Endodermal cell (in vitro differentiated cells): ENCODE measurements at regions not wholly inside any gene's neighbourhood (a gene's known extent, or its start where the extent isn't known, plus 50 kb on each side); places are given as distances from the start of the nearest gene placed in this dataset.

Experiments
- DNase-seq: peaks from one replicate; pipeline ENCODE4 v3.0.0-alpha.2; 2017
- H3K27ac ChIP-seq: 2 replicates; pipeline ENCODE4 v1.5.1; 2013; ENCODE audit warnings: mild to moderate bottlenecking, low read depth, low read length, moderate library complexity
- H3K27me3 ChIP-seq: 2 replicates; pipeline ENCODE4 v1.6.1; 2013; ENCODE audit warnings: mild to moderate bottlenecking, low read length, moderate library complexity; ENCODE audit not compliant: insufficient read depth, control insufficient read depth, poor library complexity, severe bottlenecking
- H3K36me3 ChIP-seq: 2 replicates; pipeline ENCODE4 v1.7.0; 2013; ENCODE audit warnings: mild to moderate bottlenecking, low read length, moderate library complexity; ENCODE audit not compliant: control insufficient read depth, insufficient read depth
- H3K4me1 ChIP-seq: one replicate; pipeline ENCODE4 v1.7.0; 2013; ENCODE audit warnings: low read length; ENCODE audit not compliant: control insufficient read depth, insufficient read depth
- H3K4me3 ChIP-seq: 2 replicates; pipeline ENCODE4 v1.5.1; 2013; ENCODE audit warnings: mild to moderate bottlenecking, low read length, moderate library complexity
- H3K9ac ChIP-seq: 2 replicates; pipeline ENCODE4 v1.6.1; 2013; ENCODE audit warnings: mild to moderate bottlenecking, low read length, moderate library complexity; ENCODE audit not compliant: poor library complexity, severe bottlenecking; ENCODE audit errors: extremely low read depth
- H3K9me3 ChIP-seq: 2 replicates; pipeline ENCODE4 v1.6.1; 2013; ENCODE audit warnings: mild to moderate bottlenecking, low read length, moderate library complexity; ENCODE audit not compliant: control insufficient read depth
- H3K27ac Mint-ChIP-seq: 2 replicates; pipeline ENCODE4 v1.8.0; 2020; ENCODE audit warnings: mixed read lengths
- H3K27me3 Mint-ChIP-seq: 2 replicates; pipeline ENCODE4 v1.8.0; 2021; ENCODE audit warnings: mild to moderate bottlenecking, mixed read lengths; ENCODE audit not compliant: insufficient read depth
- H3K36me3 Mint-ChIP-seq: 2 replicates; pipeline ENCODE4 v1.8.0; 2020; ENCODE audit warnings: low read depth, mixed read lengths
- H3K4me1 Mint-ChIP-seq: 2 replicates; pipeline ENCODE4 v1.8.0; 2020; ENCODE audit warnings: mixed read lengths
- H3K4me3 Mint-ChIP-seq: 2 replicates; pipeline ENCODE4 v1.8.0; 2020; ENCODE audit warnings: mild to moderate bottlenecking, moderate library complexity, mixed read lengths
- H3K9me3 Mint-ChIP-seq: 2 replicates; pipeline ENCODE4 v1.8.0; 2020; ENCODE audit warnings: mild to moderate bottlenecking, mixed read lengths
- WGBS, 2 experiments: methylation state at CpG; one replicate each; pipeline versions ENCODE4 v1.1.5 to v1.1.7; 2013; ENCODE audit warnings: missing lambda C conversion rate in 2 of 2, mixed read lengths in 1 of 2; ENCODE audit not compliant: insufficient coverage in 1 of 2, insufficient read length in 1 of 2; 5-methylcytosine and 5-hydroxymethylcytosine counted together
- TF ChIP-seq, protein P1 (sequence below): fragments of 200-600 bp; sonication (generic); conservative IDR thresholded peaks from 2 replicates; pipeline ENCODE4 v1.5.0; 2021; ENCODE audit warnings: antibody characterized with exemption, mild to moderate bottlenecking

GRCh38 chr18:33918571-33918970 lies 306.1 kb downstream of the NOL4 start:
- no peaks in the 10 kb centered on the region for H3K4me1 ChIP-seq
- no peaks in the 10 kb centered on the region for H3K36me3 Mint-ChIP-seq
- no peak overlapping the region for H3K27ac Mint-ChIP-seq
- H3K27me3 ChIP-seq: no peaks in the 10 kb centered on the region
- H3K27ac ChIP-seq: no peak overlapping the region
- no peaks in the 10 kb centered on the region for H3K9me3 ChIP-seq
- H3K27me3 Mint-ChIP-seq: no peaks in the 10 kb centered on the region
- H3K9ac ChIP-seq: no peak overlapping the region
- H3K9me3 Mint-ChIP-seq: no peaks in the 10 kb centered on the region
- H3K4me1 Mint-ChIP-seq: no peaks in the 10 kb centered on the region
- TF ChIP-seq, protein P1, sequence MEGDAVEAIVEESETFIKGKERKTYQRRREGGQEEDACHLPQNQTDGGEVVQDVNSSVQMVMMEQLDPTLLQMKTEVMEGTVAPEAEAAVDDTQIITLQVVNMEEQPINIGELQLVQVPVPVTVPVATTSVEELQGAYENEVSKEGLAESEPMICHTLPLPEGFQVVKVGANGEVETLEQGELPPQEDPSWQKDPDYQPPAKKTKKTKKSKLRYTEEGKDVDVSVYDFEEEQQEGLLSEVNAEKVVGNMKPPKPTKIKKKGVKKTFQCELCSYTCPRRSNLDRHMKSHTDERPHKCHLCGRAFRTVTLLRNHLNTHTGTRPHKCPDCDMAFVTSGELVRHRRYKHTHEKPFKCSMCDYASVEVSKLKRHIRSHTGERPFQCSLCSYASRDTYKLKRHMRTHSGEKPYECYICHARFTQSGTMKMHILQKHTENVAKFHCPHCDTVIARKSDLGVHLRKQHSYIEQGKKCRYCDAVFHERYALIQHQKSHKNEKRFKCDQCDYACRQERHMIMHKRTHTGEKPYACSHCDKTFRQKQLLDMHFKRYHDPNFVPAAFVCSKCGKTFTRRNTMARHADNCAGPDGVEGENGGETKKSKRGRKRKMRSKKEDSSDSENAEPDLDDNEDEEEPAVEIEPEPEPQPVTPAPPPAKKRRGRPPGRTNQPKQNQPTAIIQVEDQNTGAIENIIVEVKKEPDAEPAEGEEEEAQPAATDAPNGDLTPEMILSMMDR: no peak
- H3K4me3 ChIP-seq: no peak overlapping the region
- no peaks in the 10 kb centered on the region for H3K36me3 ChIP-seq
- no peak overlapping the region for H3K4me3 Mint-ChIP-seq
- no peak for DNase-seq
- WGBS, 2 experiments: 94 to 100% methylated on average over 1 of the region's 3 CpGs

GRCh38 chr18:33916200-33916599 lies 308.5 kb downstream of the NOL4 start:
- no peaks in the 10 kb centered on the region for H3K36me3 Mint-ChIP-seq
- WGBS, 2 experiments: 60 to 73% methylated on average over 1 to 3 of the region's 4 CpGs

GRCh38 chr18:33914399-33914798 lies 310.3 kb downstream of the NOL4 start:
- Mint-ChIP-seq H3K4me3 (no peak overlapping the region), H3K27me3 (no peaks in the 10 kb centered on the region), H3K9me3 (no peaks in the 10 kb centered on the region), H3K4me1 (no peaks in the 10 kb centered on the region), H3K36me3 (no peaks in the 10 kb centered on the region), H3K27ac (no peak overlapping the region)
- Histone ChIP-seq H3K9me3 (no peaks in the 10 kb centered on the region), H3K4me1 (no peaks in the 10 kb centered on the region), H3K36me3 (no peaks in the 10 kb centered on the region), H3K4me3 (no peak overlapping the region), H3K27me3 (no peaks in the 10 kb centered on the region), H3K9ac (no peak overlapping the region), H3K27ac (no peak overlapping the region)
- TF ChIP-seq, protein P1: no peak
- no peak for DNase-seq

More at GRCh38 chr18:33916200-33916599, 308.5 kb downstream of the NOL4 start:
- H3K4me3 ChIP-seq: no peak overlapping the region
- H3K27me3 Mint-ChIP-seq: no peaks in the 10 kb centered on the region
- no peak overlapping the region for H3K27ac ChIP-seq
- H3K9ac ChIP-seq: no peak overlapping the region
- H3K27ac Mint-ChIP-seq: no peak overlapping the region
- H3K4me1 Mint-ChIP-seq: no peaks in the 10 kb centered on the region
- no peaks in the 10 kb centered on the region for H3K4me1 ChIP-seq
- TF ChIP-seq, protein P1: peak; percentile 68
- DNase-seq: peak; percentile 66
- no peaks in the 10 kb centered on the region for H3K27me3 ChIP-seq
- no peak overlapping the region for H3K4me3 Mint-ChIP-seq
- no peaks in the 10 kb centered on the region for H3K9me3 Mint-ChIP-seq
- no peaks in the 10 kb centered on the region for H3K9me3 ChIP-seq
- H3K36me3 ChIP-seq: no peaks in the 10 kb centered on the region
